Ishikawa (cell line): ENCODE measurements at regions not wholly inside any gene's neighbourhood (a gene's known extent, or its start where the extent isn't known, plus 50 kb on each side); places are given as distances from the start of the nearest gene placed in this dataset.

Experiments
- EGR1 ChIP-seq: IDR thresholded peaks from 2 replicates; pipeline ENCODE4 v1.6.1; 2012
- EP300 ChIP-seq: IDR thresholded peaks from 2 replicates; pipeline ENCODE4 v1.6.1; 2012; ENCODE audit warnings: borderline replicate concordance
- RAD21 ChIP-seq: IDR thresholded peaks from 2 replicates; pipeline ENCODE4 v1.6.1; 2012; ENCODE audit warnings: low read depth

DNA sequence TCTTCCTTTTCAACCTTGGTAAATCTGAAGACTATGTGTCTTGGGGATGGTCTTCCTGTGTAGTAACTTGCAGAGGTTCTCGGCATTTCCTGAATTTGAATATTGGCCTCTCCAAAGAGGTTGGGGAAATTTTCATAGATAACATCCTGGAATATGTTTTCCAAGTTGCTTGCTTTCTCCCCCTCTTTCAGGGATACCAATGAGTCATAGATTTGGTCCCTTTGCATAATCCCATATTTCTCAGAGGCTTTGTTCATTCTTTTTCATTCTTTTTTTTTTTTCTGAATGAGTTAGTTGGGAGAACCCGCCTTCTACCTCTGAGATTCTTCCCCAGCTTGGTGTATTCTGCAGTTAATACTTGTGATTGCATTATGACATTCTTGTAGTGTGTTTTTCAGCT is 549.2 kb upstream of the AMOT start:
- TF ChIP-seq RAD21 (no peak), EP300 (no peak), EGR1 (no peak)
